ENCODE measurements at regions not wholly inside any gene's neighbourhood (a gene's known extent, or its start where the extent isn't known, plus 50 kb on each side); places are given as distances from the start of the nearest gene placed in this dataset.
"Not testable (repeated sequence)": the region's sequence is repeated elsewhere in the genome, so short reads cannot be mapped to it uniquely, and the experiment has no call there.

GRCh38 chr2:105537466-105537865 lies 138.6 kb upstream of the FHL2 start:
- H3K27me3 ChIP-seq (ENCODE audit: insufficient read depth, low read length) = no peaks in the 10 kb centered on the region
- H3K9ac ChIP-seq (ENCODE audit: low read depth, low read length) = no peak overlapping the region
- H3K36me3 ChIP-seq (ENCODE audit: insufficient read depth, low read depth, low read length) = no peaks in the 10 kb centered on the region
- no peak overlapping the region for H3K27ac ChIP-seq (ENCODE audit: low read length)
- H3K4me1 ChIP-seq (ENCODE audit: insufficient read depth, low read length) = no peaks in the 10 kb centered on the region
- H3K4me3 ChIP-seq (ENCODE audit: low read length) = no peak overlapping the region
- H3K9me3 ChIP-seq (ENCODE audit: insufficient read depth, low read depth, low read length) = no peaks in the 10 kb centered on the region

GRCh38 chr2:105536175-105536574 lies 137.3 kb upstream of the FHL2 start:
- Histone ChIP-seq H3K9ac (ENCODE audit: low read depth, low read length) (no peak overlapping the region), H3K36me3 (ENCODE audit: insufficient read depth, low read depth, low read length) (no peaks in the 10 kb centered on the region), H3K27me3 (ENCODE audit: insufficient read depth, low read length) (no peaks in the 10 kb centered on the region), H3K9me3 (ENCODE audit: insufficient read depth, low read depth, low read length) (no peaks in the 10 kb centered on the region), H3K27ac (ENCODE audit: low read length) (no peak overlapping the region), H3K4me1 (ENCODE audit: insufficient read depth, low read length) (no peaks in the 10 kb centered on the region), H3K4me3 (ENCODE audit: low read length) (no peak overlapping the region)

GRCh38 chr2:105529258-105529657 lies 130.4 kb upstream of the FHL2 start:
- H3K27me3 ChIP-seq (ENCODE audit: insufficient read depth, low read length); H3K36me3 ChIP-seq (ENCODE audit: insufficient read depth, low read depth, low read length); H3K9ac ChIP-seq (ENCODE audit: low read depth, low read length); H3K9me3 ChIP-seq (ENCODE audit: insufficient read depth, low read depth, low read length); H3K4me3 ChIP-seq (ENCODE audit: low read length); H3K4me1 ChIP-seq (ENCODE audit: insufficient read depth, low read length); H3K27ac ChIP-seq (ENCODE audit: low read length): not testable (repeated sequence)

GRCh38 chr2:105526000-105526925 lies 127.4 kb upstream of the FHL2 start:
- no peak overlapping the region for H3K4me3 ChIP-seq (ENCODE audit: low read length)
- H3K27ac ChIP-seq (ENCODE audit: low read length) = no peak overlapping the region
- H3K36me3 ChIP-seq (ENCODE audit: insufficient read depth, low read depth, low read length) = no peaks in the 10 kb centered on the region
- H3K9me3 ChIP-seq (ENCODE audit: insufficient read depth, low read depth, low read length) = no peaks in the 10 kb centered on the region
- no peak overlapping the region for H3K9ac ChIP-seq (ENCODE audit: low read depth, low read length)
- no peaks in the 10 kb centered on the region for H3K4me1 ChIP-seq (ENCODE audit: insufficient read depth, low read length)
- no peaks in the 10 kb centered on the region for H3K27me3 ChIP-seq (ENCODE audit: insufficient read depth, low read length)

GRCh38 chr2:105525201-105525600 lies 126.3 kb upstream of the FHL2 start:
- Histone ChIP-seq H3K4me1 (ENCODE audit: insufficient read depth, low read length) (no peaks in the 10 kb centered on the region), H3K36me3 (ENCODE audit: insufficient read depth, low read depth, low read length) (no peaks in the 10 kb centered on the region), H3K9ac (ENCODE audit: low read depth, low read length) (no peak overlapping the region), H3K9me3 (ENCODE audit: insufficient read depth, low read depth, low read length) (no peaks in the 10 kb centered on the region), H3K4me3 (ENCODE audit: low read length) (no peak overlapping the region), H3K27me3 (ENCODE audit: insufficient read depth, low read length) (no peaks in the 10 kb centered on the region), H3K27ac (ENCODE audit: low read length) (no peak overlapping the region)

GRCh38 chr2:105522645-105523044 lies 123.8 kb upstream of the FHL2 start:
- no peaks in the 10 kb centered on the region for H3K27me3 ChIP-seq (ENCODE audit: insufficient read depth, low read length)
- H3K9ac ChIP-seq (ENCODE audit: low read depth, low read length) = no peak overlapping the region
- H3K27ac ChIP-seq (ENCODE audit: low read length) = no peak overlapping the region
- no peaks in the 10 kb centered on the region for H3K4me1 ChIP-seq (ENCODE audit: insufficient read depth, low read length)
- H3K9me3 ChIP-seq (ENCODE audit: insufficient read depth, low read depth, low read length) = no peaks in the 10 kb centered on the region
- H3K36me3 ChIP-seq (ENCODE audit: insufficient read depth, low read depth, low read length) = no peaks in the 10 kb centered on the region
- no peak overlapping the region for H3K4me3 ChIP-seq (ENCODE audit: low read length)

- Histone ChIP-seq H3K4me1 (ENCODE audit: insufficient read depth, low read length) (no peaks in the 10 kb centered on the region), H3K9me3 (ENCODE audit: insufficient read depth, low read depth, low read length) (no peaks in the 10 kb centered on the region), H3K27me3 (ENCODE audit: insufficient read depth, low read length) (no peaks in the 10 kb centered on the region), H3K27ac (ENCODE audit: low read length) (no peak overlapping the region), H3K9ac (ENCODE audit: low read depth, low read length) (no peak overlapping the region), H3K4me3 (ENCODE audit: low read length) (no peak overlapping the region), H3K36me3 (ENCODE audit: insufficient read depth, low read depth, low read length) (no peaks in the 10 kb centered on the region)
These were observed 122.8 kb upstream of the FHL2 start for GRCh38 chr2:105521616-105522015.

- Histone ChIP-seq H3K36me3 (ENCODE audit: insufficient read depth, low read depth, low read length) (no peaks in the 10 kb centered on the region), H3K4me1 (ENCODE audit: insufficient read depth, low read length) (no peaks in the 10 kb centered on the region), H3K9me3 (ENCODE audit: insufficient read depth, low read depth, low read length) (no peaks in the 10 kb centered on the region), H3K27me3 (ENCODE audit: insufficient read depth, low read length) (no peaks in the 10 kb centered on the region), H3K27ac (ENCODE audit: low read length) (no peak overlapping the region), H3K9ac (ENCODE audit: low read depth, low read length) (no peak overlapping the region), H3K4me3 (ENCODE audit: low read length) (no peak overlapping the region)
These were observed 122.3 kb upstream of the FHL2 start for GRCh38 chr2:105521176-105521575.

- H3K27ac ChIP-seq (ENCODE audit: low read length) = no peak overlapping the region
These were observed 120.7 kb upstream of the FHL2 start for GRCh38 chr2:105519516-105519915.

GRCh38 chr2:105518897-105519296 lies 120.0 kb upstream of the FHL2 start:
- no peak overlapping the region for H3K27ac ChIP-seq (ENCODE audit: low read length)
- no peaks in the 10 kb centered on the region for H3K27me3 ChIP-seq (ENCODE audit: insufficient read depth, low read length)
- no peak overlapping the region for H3K9ac ChIP-seq (ENCODE audit: low read depth, low read length)
- H3K36me3 ChIP-seq (ENCODE audit: insufficient read depth, low read depth, low read length) = no peaks in the 10 kb centered on the region
- H3K4me3 ChIP-seq (ENCODE audit: low read length) = no peak overlapping the region
- no peaks in the 10 kb centered on the region for H3K4me1 ChIP-seq (ENCODE audit: insufficient read depth, low read length)
- no peaks in the 10 kb centered on the region for H3K9me3 ChIP-seq (ENCODE audit: insufficient read depth, low read depth, low read length)

More at GRCh38 chr2:105519516-105519915, 120.7 kb upstream of the FHL2 start:
- Histone ChIP-seq H3K4me1 (ENCODE audit: insufficient read depth, low read length) (no peaks in the 10 kb centered on the region), H3K36me3 (ENCODE audit: insufficient read depth, low read depth, low read length) (no peaks in the 10 kb centered on the region), H3K4me3 (ENCODE audit: low read length) (no peak overlapping the region), H3K27me3 (ENCODE audit: insufficient read depth, low read length) (no peaks in the 10 kb centered on the region), H3K9me3 (ENCODE audit: insufficient read depth, low read depth, low read length) (no peaks in the 10 kb centered on the region), H3K9ac (ENCODE audit: low read depth, low read length) (no peak overlapping the region)

GRCh38 chr2:105517814-105518705 lies 119.2 kb upstream of the FHL2 start:
- H3K36me3 ChIP-seq (ENCODE audit: insufficient read depth, low read depth, low read length) = no peaks in the 10 kb centered on the region
- no peak overlapping the region for H3K9ac ChIP-seq (ENCODE audit: low read depth, low read length)
- H3K9me3 ChIP-seq (ENCODE audit: insufficient read depth, low read depth, low read length) = no peaks in the 10 kb centered on the region
- H3K4me1 ChIP-seq (ENCODE audit: insufficient read depth, low read length) = no peaks in the 10 kb centered on the region
- H3K4me3 ChIP-seq (ENCODE audit: low read length) = no peak overlapping the region
- no peaks in the 10 kb centered on the region for H3K27me3 ChIP-seq (ENCODE audit: insufficient read depth, low read length)
- no peak overlapping the region for H3K27ac ChIP-seq (ENCODE audit: low read length)

Data from iPS-20b (cell line).